Skin epidermis (tissue), 12 donors: ENCODE measurements at regions not wholly inside any gene's neighbourhood (a gene's known extent, or its start where the extent isn't known, plus 50 kb on each side); places are given as distances from the start of the nearest gene placed in this dataset.
A peak's percentile ranks its signal among the peaks of the same experiment; 100 is the strongest.

Experiments used
- H3K27ac ChIP-seq, 21 experiments: fragments of 200-600 bp; sonication (generic) in 11 of 21; one replicate each; pipeline ENCODE4 v1.5.0; 2020; ENCODE audit warnings: mild to moderate bottlenecking in 3 of 21, inconsistent platforms in 2 of 21, moderate library complexity in 2 of 21
- H3K4me3 ChIP-seq, 7 experiments: fragments of 200-600 bp; sonication (generic) in 2 of 7; one replicate each; pipeline ENCODE4 v1.5.0; 2020; ENCODE audit warnings: inconsistent platforms in 2 of 7, mild to moderate bottlenecking in 2 of 7, moderate library complexity in 1 of 7

GRCh38 chr2:128444121-128444771 lies 125.6 kb upstream of the HS6ST1 start:
- peak overlapping the region in 5 of 21 experiments; percentile 2 to 73 (median 26) for H3K27ac ChIP-seq
- no peak overlapping the region for H3K4me3 ChIP-seq

GRCh38 chr2:128444816-128445522 lies 126.3 kb upstream of the HS6ST1 start:
- peak overlapping the region in 5 of 21 experiments; percentile 2 to 73 (median 26) for H3K27ac ChIP-seq
- H3K4me3 ChIP-seq: no peak overlapping the region

- H3K27ac ChIP-seq: peak overlapping the region in 2 of 21 experiments; percentile 54 to 73
Observed at GRCh38 chr2:128445523-128445900, 126.8 kb upstream of the HS6ST1 start.

GRCh38 chr2:128446049-128446873 lies 127.6 kb upstream of the HS6ST1 start:
- no peak overlapping the region for H3K4me3 ChIP-seq
- peak overlapping the region in 8 of 21 experiments; percentile 6 to 73 (median 38) for H3K27ac ChIP-seq

More at GRCh38 chr2:128445523-128445900, 126.8 kb upstream of the HS6ST1 start:
- H3K4me3 ChIP-seq: no peak overlapping the region

- Histone ChIP-seq H3K4me3 (no peak overlapping the region), H3K27ac (peak overlapping the region in 8 of 21 experiments; percentile 6 to 65 (median 39))
Observed at GRCh38 chr2:128446874-128447537, 128.3 kb upstream of the HS6ST1 start.

- Histone ChIP-seq H3K4me3 (no peak overlapping the region), H3K27ac (peak overlapping the region in 3 of 21 experiments; percentile 25 to 50 (median 44))
Observed at GRCh38 chr2:128447538-128447995, 128.9 kb upstream of the HS6ST1 start.

- H3K27ac ChIP-seq: peak overlapping the region in 1 of 21 experiments; percentile 30
- H3K4me3 ChIP-seq: no peak overlapping the region
Observed at GRCh38 chr2:128448331-128449225, 129.9 kb upstream of the HS6ST1 start.

GRCh38 chr2:128449226-128450061 lies 130.8 kb upstream of the HS6ST1 start:
- Histone ChIP-seq H3K4me3 (no peak overlapping the region), H3K27ac (peak overlapping the region in 3 of 21 experiments; percentile 13 to 31 (median 30))

- Histone ChIP-seq H3K4me3 (no peak overlapping the region), H3K27ac (peak overlapping the region in 1 of 21 experiments; percentile 31)
Observed at GRCh38 chr2:128450211-128451024, 131.8 kb upstream of the HS6ST1 start.

GRCh38 chr2:128451084-128452023 lies 132.7 kb upstream of the HS6ST1 start:
- Histone ChIP-seq H3K27ac (no peak overlapping the region), H3K4me3 (no peak overlapping the region)

GRCh38 chr2:128452024-128452411 lies 133.3 kb upstream of the HS6ST1 start:
- H3K4me3 ChIP-seq: no peak overlapping the region
- H3K27ac ChIP-seq: no peak overlapping the region

- Histone ChIP-seq H3K4me3 (no peak overlapping the region), H3K27ac (no peak overlapping the region)
Observed at GRCh38 chr2:128452536-128453530, 134.2 kb upstream of the HS6ST1 start.

GRCh38 chr2:128454980-128455720 lies 136.5 kb upstream of the HS6ST1 start:
- no peak overlapping the region for H3K4me3 ChIP-seq
- no peak overlapping the region for H3K27ac ChIP-seq

GRCh38 chr2:128455721-128456050 lies 137.0 kb upstream of the HS6ST1 start:
- H3K4me3 ChIP-seq: no peak overlapping the region
- H3K27ac ChIP-seq: no peak overlapping the region
